Transverse colon (tissue), 4 donors: ENCODE measurements at regions not wholly inside any gene's neighbourhood (a gene's known extent, or its start where the extent isn't known, plus 50 kb on each side); places are given as distances from the start of the nearest gene placed in this dataset.

Source experiments
- DNase-seq: peaks from one replicate; pipeline ENCODE4 v3.0.0-alpha.2; 2019
- H3K27ac ChIP-seq, 4 donors: fragments of 200-600 bp; sonication (generic); 2 replicates each; pipeline ENCODE4 v1.5.1; 2016 to 2018; ENCODE audit warnings: inconsistent platforms in 4 of 4
- H3K27me3 ChIP-seq: fragments of 200-600 bp; sonication (generic); 2 replicates; pipeline ENCODE4 v1.5.1; 2017; ENCODE audit warnings: inconsistent platforms
- H3K36me3 ChIP-seq, 4 donors: fragments of 200-600 bp; sonication (generic); 2 replicates each; pipeline ENCODE4 v1.5.1; 2017 to 2019; ENCODE audit warnings: inconsistent platforms in 4 of 4
- H3K4me1 ChIP-seq, 4 donors: fragments of 200-600 bp; sonication (generic); 2 replicates each; pipeline ENCODE4 v1.5.1; 2017 to 2020; ENCODE audit warnings: inconsistent platforms in 4 of 4
- H3K4me3 ChIP-seq, 4 donors: fragments of 200-600 bp; sonication (generic); 1 replicate in 1 of 4; 2 replicates in 3 of 4; pipeline versions ENCODE4 v1.5.1 to v1.6.1; 2017 to 2019; ENCODE audit warnings: inconsistent platforms in 4 of 4
- H3K9me3 ChIP-seq, 2 donors: fragments of 200-600 bp; sonication (generic); 2 replicates each; pipeline ENCODE4 v1.5.1; 2017 to 2019; ENCODE audit warnings: inconsistent platforms in 2 of 2
- EP300 ChIP-seq: sonication (generic); formaldehyde crosslinking; IDR thresholded peaks from one replicate; pipeline ENCODE4 v1.6.1; 2017; ENCODE audit warnings: antibody characterized with exemption, low read depth
- POLR2A ChIP-seq: fragments of 450-650 bp; IDR thresholded peaks from one replicate; pipeline ENCODE4 v1.6.1; 2016; ENCODE audit warnings: antibody characterized with exemption, mild to moderate bottlenecking, moderate library complexity
- POLR2AphosphoS5 ChIP-seq, 3 donors: sonication (generic); formaldehyde crosslinking; IDR thresholded peaks; one replicate each; pipeline ENCODE4 v1.6.1; 2016; ENCODE audit warnings: antibody characterized with exemption in 3 of 3
- WGBS, 2 donors: methylation state at CpG; one replicate each; pipeline ENCODE4 v1.1.5; 2018; ENCODE audit warnings: low coverage in 1 of 2; 5-methylcytosine and 5-hydroxymethylcytosine counted together
- in situ Hi-C, 4 donors: fragments of 200-750 bp; cut with MboI; loops; one replicate each; pipeline versions ENCODE4 v1.15.0 to v1.15.1; 2017; ENCODE audit warnings: low sequenced_read_pairs in 3 of 4, low pct_ligation_motif_present in 1 of 4, low pct_unique_long_range_greater_than_20kb in 1 of 4
- intact Hi-C: fragments of 100-400 bp; cut with DNase I; formaldehyde crosslinking; loops from one replicate; pipeline ENCODE4 v1.15.1; 2023; ENCODE audit warnings: low total_unique reads
- TF ChIP-seq, protein P1 (sequence below), 5 experiments: fragments of 200-600 bp in 3 of 5; fragments of 450-650 bp in 2 of 5; sonication (generic) in 3 of 5; IDR thresholded peaks; 1 replicate in 2 of 5; 2 replicates in 3 of 5; pipeline ENCODE4 v1.5.1; 2016 to 2017; ENCODE audit warnings: antibody characterized with exemption in 5 of 5, inconsistent platforms in 3 of 5, mild to moderate bottlenecking in 2 of 5, moderate library complexity in 1 of 5

DNA sequence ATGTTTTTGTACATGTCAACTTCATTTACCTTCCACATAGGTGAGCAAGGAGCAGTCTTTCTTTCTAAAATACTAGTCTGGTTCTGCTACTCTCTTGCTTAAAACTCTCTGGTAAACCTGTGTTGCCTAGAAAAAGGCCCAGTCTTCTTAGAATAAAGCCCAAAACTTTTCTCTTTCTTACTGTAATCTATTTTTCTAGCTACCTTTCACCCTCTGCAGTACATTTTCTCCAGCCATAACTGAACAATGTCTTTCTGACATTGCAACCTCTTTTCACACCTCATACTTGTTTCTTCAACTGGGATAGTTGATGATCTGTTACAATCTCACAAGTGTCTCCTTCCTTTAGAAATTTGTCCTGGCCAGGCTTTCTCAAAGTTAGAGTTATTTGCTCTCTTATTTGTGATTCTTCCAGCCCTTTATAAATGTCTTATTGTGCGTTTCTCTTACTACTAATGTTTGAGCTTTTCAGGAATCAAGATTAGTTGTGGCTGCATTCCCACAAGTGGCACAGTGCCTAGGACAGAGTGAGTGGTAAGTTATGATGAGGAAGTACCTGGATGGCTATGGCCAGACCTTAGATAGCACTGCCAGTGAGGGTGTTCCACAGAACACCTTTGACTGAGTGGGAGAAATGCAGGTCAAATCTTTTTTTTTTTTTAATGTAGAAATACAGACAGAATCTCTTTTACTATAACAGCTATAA lies 313.4 kb upstream of the SATB1 start:
- no peak for DNase-seq
- TF ChIP-seq POLR2A = no peak
- TF ChIP-seq POLR2AphosphoS5 (IDR thresholded peaks at IDR 0.05) = no peak
- TF ChIP-seq, protein P1, sequence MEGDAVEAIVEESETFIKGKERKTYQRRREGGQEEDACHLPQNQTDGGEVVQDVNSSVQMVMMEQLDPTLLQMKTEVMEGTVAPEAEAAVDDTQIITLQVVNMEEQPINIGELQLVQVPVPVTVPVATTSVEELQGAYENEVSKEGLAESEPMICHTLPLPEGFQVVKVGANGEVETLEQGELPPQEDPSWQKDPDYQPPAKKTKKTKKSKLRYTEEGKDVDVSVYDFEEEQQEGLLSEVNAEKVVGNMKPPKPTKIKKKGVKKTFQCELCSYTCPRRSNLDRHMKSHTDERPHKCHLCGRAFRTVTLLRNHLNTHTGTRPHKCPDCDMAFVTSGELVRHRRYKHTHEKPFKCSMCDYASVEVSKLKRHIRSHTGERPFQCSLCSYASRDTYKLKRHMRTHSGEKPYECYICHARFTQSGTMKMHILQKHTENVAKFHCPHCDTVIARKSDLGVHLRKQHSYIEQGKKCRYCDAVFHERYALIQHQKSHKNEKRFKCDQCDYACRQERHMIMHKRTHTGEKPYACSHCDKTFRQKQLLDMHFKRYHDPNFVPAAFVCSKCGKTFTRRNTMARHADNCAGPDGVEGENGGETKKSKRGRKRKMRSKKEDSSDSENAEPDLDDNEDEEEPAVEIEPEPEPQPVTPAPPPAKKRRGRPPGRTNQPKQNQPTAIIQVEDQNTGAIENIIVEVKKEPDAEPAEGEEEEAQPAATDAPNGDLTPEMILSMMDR (IDR thresholded peaks at IDR 0.05) = no peak
- TF ChIP-seq EP300 = no peak
- Histone ChIP-seq H3K27ac (no peak overlapping the region), H3K27me3 (no peaks in the 10 kb centered on the region), H3K4me1 (no peaks in the 10 kb centered on the region), H3K4me3 (no peak overlapping the region), H3K36me3 (no peaks in the 10 kb centered on the region), H3K9me3 (no peaks in the 10 kb centered on the region)
- WGBS, 2 donors = 84 to 100% methylated on average over 1 of the region's 1 CpG
- intact Hi-C loops = no loop called here
- in situ Hi-C loops = no loop called here

GRCh38 chr3:18735005-18735404 lies 309.9 kb upstream of the SATB1 start:
- H3K4me3 ChIP-seq = no peak overlapping the region
- no peaks in the 10 kb centered on the region for H3K9me3 ChIP-seq
- H3K27ac ChIP-seq = no peak overlapping the region
- in situ Hi-C loops = no loop called here
- H3K27me3 ChIP-seq = no peaks in the 10 kb centered on the region
- no peak for DNase-seq
- no peaks in the 10 kb centered on the region for H3K36me3 ChIP-seq
- intact Hi-C loops = no loop called here
- H3K4me1 ChIP-seq = no peaks in the 10 kb centered on the region
- WGBS, 2 donors = 67 to 84% methylated on average over 1 to 2 of the region's 2 CpGs
- TF ChIP-seq POLR2AphosphoS5 (IDR thresholded peaks at IDR 0.05) (no peak), EP300 (no peak), POLR2A (no peak)
- TF ChIP-seq, protein P1 (IDR thresholded peaks at IDR 0.05) = no peak

DNA sequence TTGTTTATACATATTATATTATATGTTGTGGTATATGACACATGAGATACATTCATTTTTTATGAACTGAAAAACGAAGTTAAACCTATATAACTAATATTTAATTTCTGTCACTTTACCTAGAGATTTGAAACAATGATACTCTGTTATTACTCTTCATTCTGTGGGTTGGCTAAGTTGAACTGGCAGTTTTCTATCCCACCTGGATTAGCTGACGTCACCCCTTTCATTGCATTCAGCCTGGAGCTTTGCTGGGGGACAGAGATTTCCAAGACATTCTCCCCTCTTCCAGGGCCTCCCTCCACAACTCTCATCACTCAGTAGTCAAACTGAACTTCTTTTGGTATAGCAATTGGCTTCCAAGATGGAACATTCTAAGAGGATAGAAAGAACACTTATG lies 309.2 kb upstream of the SATB1 start:
- H3K36me3 ChIP-seq = no peaks in the 10 kb centered on the region
- no peaks in the 10 kb centered on the region for H3K27me3 ChIP-seq
- H3K4me3 ChIP-seq = no peak overlapping the region
- intact Hi-C loops = no loop called here
- in situ Hi-C loops = no loop called here
- H3K9me3 ChIP-seq = no peaks in the 10 kb centered on the region
- DNase-seq = no peak
- no peaks in the 10 kb centered on the region for H3K4me1 ChIP-seq
- H3K27ac ChIP-seq = no peak overlapping the region
- 85 to 94% methylated on average over 2 of the region's 2 CpGs for WGBS, 2 donors
- TF ChIP-seq POLR2A (no peak), EP300 (no peak), POLR2AphosphoS5 (IDR thresholded peaks at IDR 0.05) (no peak)
- TF ChIP-seq, protein P1 (IDR thresholded peaks at IDR 0.05) = no peak

GRCh38 chr3:18732474-18732873 lies 307.3 kb upstream of the SATB1 start:
- in situ Hi-C loops (no loop called here), intact Hi-C loops (no loop called here)
- Histone ChIP-seq H3K4me3 (no peak overlapping the region), H3K4me1 (no peaks in the 10 kb centered on the region), H3K36me3 (no peaks in the 10 kb centered on the region), H3K27me3 (no peaks in the 10 kb centered on the region), H3K27ac (no peak overlapping the region), H3K9me3 (no peaks in the 10 kb centered on the region)
- TF ChIP-seq EP300 = no peak
- DNase-seq = no peak
- WGBS, 2 donors = 74% methylated on average over 1 of the region's 1 CpG; no CpG with 5 or more reads in 1 of the 2 donors

GRCh38 chr3:18730491-18730890 lies 305.4 kb upstream of the SATB1 start:
- intact Hi-C loops (no loop called here), in situ Hi-C loops (no loop called here)
- Histone ChIP-seq H3K4me3 (no peak overlapping the region), H3K27ac (no peak overlapping the region), H3K9me3 (no peaks in the 10 kb centered on the region), H3K27me3 (no peaks in the 10 kb centered on the region), H3K36me3 (no peaks in the 10 kb centered on the region), H3K4me1 (peaks cover 0 to 2% (median 0%) of the 10 kb centered on the region in 4 donors)
- TF ChIP-seq POLR2A (no peak), EP300 (no peak), POLR2AphosphoS5 (IDR thresholded peaks at IDR 0.05) (no peak)
- TF ChIP-seq, protein P1 (IDR thresholded peaks at IDR 0.05) = no peak
- DNase-seq = no peak
- 88 to 100% methylated on average over 1 to 2 of the region's 2 CpGs for WGBS, 2 donors
